IMR-90 (cell line): ENCODE measurements at regions not wholly inside any gene's neighbourhood (a gene's known extent, or its start where the extent isn't known, plus 50 kb on each side); places are given as distances from the start of the nearest gene placed in this dataset.

Experiments used
- ATAC-seq: fragments of 200-7000 bp; cut with Tn5 transposase; 2 replicates; pipeline ENCODE4 v1.9.1; 2020; ENCODE audit warnings: low read depth, mild to moderate bottlenecking, moderate library complexity
- BruUV-seq: library from RNA; stranded (reverse); fragments of 400-500 nt; replicated peaks from 2 replicates; lab custom pipeline; 2021; lab: Mats Ljungman, UMichigan
- CTCF ChIA-PET: fragments of 300-600 bp; formaldehyde crosslinking; extraction: SDS; loops from one replicate; lab custom pipeline; 2021; ENCODE audit warnings: antibody characterized with exemption; lab: Yijun Ruan, JAX
- POLR2A ChIA-PET: fragments of 300-600 bp; sonication (Branson Sonifier 250); formaldehyde crosslinking; loops from one replicate; lab custom pipeline; 2022; ENCODE audit warnings: antibody characterized with exemption; ENCODE audit not compliant: unreplicated experiment; lab: Charles Lee
- DNase-seq: peaks from one replicate; pipeline ENCODE4 v3.0.0; 2013
- H2AFZ ChIP-seq: replicated peaks from 2 replicates; pipeline ENCODE3; 2013; ENCODE audit warnings: low read length, mild to moderate bottlenecking; ENCODE audit not compliant: poor library complexity
- H2AK5ac ChIP-seq: 2 replicates; pipeline ENCODE4 v1.6.1; 2013; ENCODE audit warnings: low read depth, low read length, inconsistent platforms
- H2AK9ac ChIP-seq: replicated peaks from 2 replicates; pipeline ENCODE3; 2013; ENCODE audit warnings: mild to moderate bottlenecking, low read depth, low read length, moderate library complexity; ENCODE audit not compliant: poor library complexity
- H2BK120ac ChIP-seq: 2 replicates; pipeline ENCODE4 v1.6.1; 2013; ENCODE audit warnings: low read depth, low read length, inconsistent platforms
- H2BK15ac ChIP-seq: 3 replicates; pipeline ENCODE4 v1.6.1; 2013; ENCODE audit warnings: low read depth, low read length, inconsistent platforms
- H2BK20ac ChIP-seq: 2 replicates; pipeline ENCODE4 v1.6.1; 2013; ENCODE audit warnings: low read depth, mild to moderate bottlenecking, inconsistent platforms, low read length, moderate library complexity
- H2BK5ac ChIP-seq: 2 replicates; pipeline ENCODE4 v1.6.1; 2013; ENCODE audit warnings: mild to moderate bottlenecking, low read depth, low read length, inconsistent platforms; ENCODE audit not compliant: poor library complexity, severe bottlenecking
- H3K14ac ChIP-seq: replicated peaks from 2 replicates; pipeline ENCODE4 v1.6.1; 2013; ENCODE audit warnings: low read depth, low read length, inconsistent platforms
- H3K18ac ChIP-seq: 2 replicates; pipeline ENCODE4 v1.6.1; 2013; ENCODE audit warnings: low read depth, low read length, control low read depth
- H3K23ac ChIP-seq: 2 replicates; pipeline ENCODE4 v1.6.1; 2013; ENCODE audit warnings: low read depth, low read length, inconsistent platforms
- H3K27ac ChIP-seq: 2 replicates; pipeline ENCODE4 v1.5.1; 2013; ENCODE audit warnings: mild to moderate bottlenecking, control low read depth, low read length; ENCODE audit not compliant: insufficient read depth
- H3K27me3 ChIP-seq: 2 replicates; pipeline ENCODE4 v1.6.1; 2013; ENCODE audit warnings: low read length; ENCODE audit not compliant: control insufficient read depth, insufficient read depth
- H3K36me3 ChIP-seq: 2 replicates; pipeline ENCODE4 v1.6.1; 2013; ENCODE audit warnings: low read length, mixed read lengths; ENCODE audit not compliant: control insufficient read depth, insufficient read depth
- H3K4ac ChIP-seq: 2 replicates; pipeline ENCODE4 v1.6.1; 2013; ENCODE audit warnings: low read depth, low read length, inconsistent platforms
- H3K4me1 ChIP-seq: 2 replicates; pipeline ENCODE4 v1.6.1; 2013; ENCODE audit warnings: low read length, mixed read lengths; ENCODE audit not compliant: control insufficient read depth, insufficient read depth
- H3K4me2 ChIP-seq: 2 replicates; pipeline ENCODE4 v1.6.1; 2013; ENCODE audit warnings: low read depth, mild to moderate bottlenecking, control low read depth, low read length, moderate library complexity
- H3K4me3 ChIP-seq: 2 replicates; pipeline ENCODE4 v1.5.1; 2013; ENCODE audit warnings: low read depth, mild to moderate bottlenecking, control low read depth, low read length, moderate library complexity; ENCODE audit not compliant: insufficient read depth
- H3K56ac ChIP-seq: 2 replicates; pipeline ENCODE4 v1.6.1; 2013; ENCODE audit warnings: low read length, inconsistent platforms; ENCODE audit not compliant: insufficient read depth; ENCODE audit errors: extremely low read depth
- H3K79me1 ChIP-seq, 2 experiments: 2 replicates each; pipeline ENCODE4 v1.6.1; 2013; ENCODE audit warnings: low read length in 2 of 2, inconsistent platforms in 1 of 2, low read depth in 1 of 2
- H3K9ac ChIP-seq: 2 replicates; pipeline ENCODE4 v1.6.1; 2013; ENCODE audit warnings: low read depth, low read length, control low read depth
- H3K9me1 ChIP-seq: 2 replicates; pipeline ENCODE4 v1.6.1; 2013; ENCODE audit warnings: low read length, inconsistent platforms; ENCODE audit not compliant: insufficient read depth
- H3K9me3 ChIP-seq: 2 replicates; pipeline ENCODE4 v1.6.1; 2013; ENCODE audit warnings: low read length; ENCODE audit not compliant: control insufficient read depth, insufficient read depth
- H4K20me1 ChIP-seq: 2 replicates; pipeline ENCODE4 v1.6.1; 2013; ENCODE audit warnings: low read length, inconsistent platforms; ENCODE audit not compliant: insufficient read depth
- H4K5ac ChIP-seq: 2 replicates; pipeline ENCODE4 v1.6.1; 2013; ENCODE audit warnings: mild to moderate bottlenecking, low read depth, low read length, control low read depth
- H4K8ac ChIP-seq, 2 experiments: 2 replicates each; pipeline ENCODE4 v1.6.1; 2013; ENCODE audit warnings: low read depth in 2 of 2, low read length in 2 of 2, control low read depth in 1 of 2, inconsistent platforms in 1 of 2
- H4K91ac ChIP-seq: 2 replicates; pipeline ENCODE4 v1.6.1; 2013; ENCODE audit warnings: low read depth, low read length, inconsistent platforms; ENCODE audit not compliant: insufficient read depth
- BHLHE40 ChIP-seq: fragments of 150-350 bp; IDR thresholded peaks from 2 replicates; pipeline ENCODE4 v1.6.1; 2016; ENCODE audit warnings: mild to moderate bottlenecking, low read depth, low read length
- CEBPB ChIP-seq: IDR thresholded peaks from 2 replicates; pipeline ENCODE4 v1.6.1; 2012; ENCODE audit warnings: low read depth, low read length, improper control_type of control experiment
- CHD1 ChIP-seq: IDR thresholded peaks from 2 replicates; pipeline ENCODE4 v1.6.1; 2012; ENCODE audit warnings: low read depth, low read length, improper control_type of control experiment
- FOS ChIP-seq: fragments of 150-350 bp; IDR thresholded peaks from 2 replicates; pipeline ENCODE4 v1.6.1; 2016; ENCODE audit warnings: low read depth, low read length
- MAFK ChIP-seq: IDR thresholded peaks from 2 replicates; pipeline ENCODE4 v1.6.1; 2012; ENCODE audit warnings: low read depth, low read length, improper control_type of control experiment
- MAZ ChIP-seq: IDR thresholded peaks from 2 replicates; pipeline ENCODE4 v1.6.1; 2012; ENCODE audit warnings: low read depth, mild to moderate bottlenecking, low read length, improper control_type of control experiment, moderate library complexity, borderline replicate concordance
- MXI1 ChIP-seq: IDR thresholded peaks from 2 replicates; pipeline ENCODE4 v1.6.1; 2012; ENCODE audit warnings: low read depth, mild to moderate bottlenecking, low read length, moderate library complexity, borderline replicate concordance
- NFE2L2 ChIP-seq: fragments of 150-350 bp; IDR thresholded peaks from 2 replicates; pipeline ENCODE4 v1.6.1; 2016; ENCODE audit warnings: low read depth, mild to moderate bottlenecking, low read length
- POLR2A ChIP-seq: IDR thresholded peaks from 2 replicates; pipeline ENCODE4 v1.6.1; 2012; ENCODE audit warnings: mild to moderate bottlenecking, low read depth, low read length
- RAD21 ChIP-seq: IDR thresholded peaks from 2 replicates; pipeline ENCODE4 v1.6.1; 2012; ENCODE audit warnings: low read length, improper control_type of control experiment
- RCOR1 ChIP-seq: IDR thresholded peaks from 2 replicates; pipeline ENCODE4 v1.6.1; 2012; ENCODE audit warnings: mild to moderate bottlenecking, low read length, improper control_type of control experiment; ENCODE audit not compliant: insufficient replicate concordance
- RFX5 ChIP-seq: IDR thresholded peaks from 2 replicates; pipeline ENCODE4 v1.8.0; 2012; ENCODE audit warnings: low read depth, mild to moderate bottlenecking, low read length, moderate library complexity
- SMC3 ChIP-seq: fragments of 150-350 bp; IDR thresholded peaks from 2 replicates; pipeline ENCODE4 v1.6.1; 2016; ENCODE audit warnings: low read depth, mild to moderate bottlenecking, antibody characterized with exemption, low read length, moderate library complexity
- WGBS, 2 experiments: methylation state at CpG; one replicate each; pipeline versions ENCODE4 v1.1.5 to v1.1.7; 2013; ENCODE audit warnings: missing lambda C conversion rate in 2 of 2; ENCODE audit not compliant: insufficient read length in 1 of 2; ENCODE audit errors: extremely low coverage in 2 of 2; 5-methylcytosine and 5-hydroxymethylcytosine counted together
- dilution Hi-C: fragments of 300-500 bp; cut with HindIII; formaldehyde crosslinking; loops from one replicate; pipeline ENCODE4 v1.14.3; 2018; ENCODE audit warnings: low sequenced_read_pairs; ENCODE audit not compliant: unreplicated experiment
- in situ Hi-C: fragments of 300-500 bp; cut with MboI; formaldehyde crosslinking; loops from 3 replicates; pipeline ENCODE4 v1.14.3; 2019; ENCODE audit warnings: low sequenced_read_pairs, inconsistent platforms, mixed read lengths
- intact Hi-C: fragments of 100-400 bp; cut with micrococcal nuclease; formaldehyde crosslinking; loops from 2 replicates; pipeline ENCODE4 v1.10.0; 2022
- TF ChIP-seq, protein P1 (sequence below): fragments of 150-350 bp; IDR thresholded peaks from 2 replicates; pipeline ENCODE4 v1.6.1; 2017; ENCODE audit warnings: mild to moderate bottlenecking, antibody characterized with exemption, low read length, low read depth
- TF ChIP-seq, protein P2 (sequence below): conservative IDR thresholded peaks from 2 replicates; pipeline ENCODE4 v1.5.1; 2012; ENCODE audit warnings: mild to moderate bottlenecking, low read depth, low read length, improper control_type of control experiment
- TF ChIP-seq, protein P3 (sequence below): fragments of 150-350 bp; IDR thresholded peaks from 2 replicates; pipeline ENCODE4 v1.6.1; 2016; ENCODE audit warnings: low read depth, mild to moderate bottlenecking, low read length, moderate library complexity, borderline replicate concordance

DNA sequence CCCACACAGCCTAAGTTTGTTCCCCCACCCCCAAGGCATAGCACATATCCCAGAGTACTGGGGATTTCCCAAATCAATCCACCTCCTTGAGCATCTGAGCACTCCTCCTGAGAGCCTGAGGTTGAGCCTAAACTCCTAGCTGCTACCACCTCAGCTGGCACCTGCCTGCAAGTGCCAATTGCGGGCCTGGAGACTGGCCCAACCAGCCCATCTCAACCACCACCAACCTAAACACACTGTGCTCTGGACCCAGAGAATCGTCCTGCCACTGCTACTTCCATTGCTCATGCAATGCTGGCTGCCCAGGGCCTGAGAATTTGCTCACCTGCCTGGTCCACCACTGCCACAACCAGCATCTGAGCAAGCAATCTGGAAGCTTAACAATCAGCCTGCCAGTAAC is 177.1 kb downstream of the FGF13 start:
- H4K8ac ChIP-seq, result no peak overlapping the region
- no peak overlapping the region for H2BK120ac ChIP-seq
- ATAC-seq (no peak), DNase-seq (no peak)
- H3K18ac ChIP-seq, result no peak overlapping the region
- dilution Hi-C loops, result no loop called here
- H3K27me3 ChIP-seq, result no peaks in the 10 kb centered on the region
- no peaks in the 10 kb centered on the region for H3K36me3 ChIP-seq
- no peak overlapping the region for H3K9ac ChIP-seq
- BruUV-seq, result no TSS peak
- peaks cover 2% of the 10 kb centered on the region; the same call in 1 of the 2 replicates for H3K9me3 ChIP-seq
- intact Hi-C loops, result no loop called here
- H3K79me1 ChIP-seq, result no peaks in the 10 kb centered on the region
- H3K14ac ChIP-seq, result no peak overlapping the region
- no peak overlapping the region for H2AK9ac ChIP-seq
- no peak overlapping the region for H2BK20ac ChIP-seq
- H3K4ac ChIP-seq, result no peak overlapping the region
- no peak overlapping the region for H2BK15ac ChIP-seq
- TF ChIP-seq MAZ (no peak), NFE2L2 (no peak), CHD1 (no peak), RCOR1 (no peak), BHLHE40 (no peak), MAFK (no peak), RFX5 (no peak), POLR2A (no peak), MXI1 (no peak), FOS (no peak), RAD21 (no peak), SMC3 (no peak), CEBPB (no peak)
- TF ChIP-seq, protein P1, sequence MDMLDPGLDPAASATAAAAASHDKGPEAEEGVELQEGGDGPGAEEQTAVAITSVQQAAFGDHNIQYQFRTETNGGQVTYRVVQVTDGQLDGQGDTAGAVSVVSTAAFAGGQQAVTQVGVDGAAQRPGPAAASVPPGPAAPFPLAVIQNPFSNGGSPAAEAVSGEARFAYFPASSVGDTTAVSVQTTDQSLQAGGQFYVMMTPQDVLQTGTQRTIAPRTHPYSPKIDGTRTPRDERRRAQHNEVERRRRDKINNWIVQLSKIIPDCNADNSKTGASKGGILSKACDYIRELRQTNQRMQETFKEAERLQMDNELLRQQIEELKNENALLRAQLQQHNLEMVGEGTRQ, result no peak
- TF ChIP-seq, protein P2, sequence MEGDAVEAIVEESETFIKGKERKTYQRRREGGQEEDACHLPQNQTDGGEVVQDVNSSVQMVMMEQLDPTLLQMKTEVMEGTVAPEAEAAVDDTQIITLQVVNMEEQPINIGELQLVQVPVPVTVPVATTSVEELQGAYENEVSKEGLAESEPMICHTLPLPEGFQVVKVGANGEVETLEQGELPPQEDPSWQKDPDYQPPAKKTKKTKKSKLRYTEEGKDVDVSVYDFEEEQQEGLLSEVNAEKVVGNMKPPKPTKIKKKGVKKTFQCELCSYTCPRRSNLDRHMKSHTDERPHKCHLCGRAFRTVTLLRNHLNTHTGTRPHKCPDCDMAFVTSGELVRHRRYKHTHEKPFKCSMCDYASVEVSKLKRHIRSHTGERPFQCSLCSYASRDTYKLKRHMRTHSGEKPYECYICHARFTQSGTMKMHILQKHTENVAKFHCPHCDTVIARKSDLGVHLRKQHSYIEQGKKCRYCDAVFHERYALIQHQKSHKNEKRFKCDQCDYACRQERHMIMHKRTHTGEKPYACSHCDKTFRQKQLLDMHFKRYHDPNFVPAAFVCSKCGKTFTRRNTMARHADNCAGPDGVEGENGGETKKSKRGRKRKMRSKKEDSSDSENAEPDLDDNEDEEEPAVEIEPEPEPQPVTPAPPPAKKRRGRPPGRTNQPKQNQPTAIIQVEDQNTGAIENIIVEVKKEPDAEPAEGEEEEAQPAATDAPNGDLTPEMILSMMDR, result no peak
- TF ChIP-seq, protein P3, sequence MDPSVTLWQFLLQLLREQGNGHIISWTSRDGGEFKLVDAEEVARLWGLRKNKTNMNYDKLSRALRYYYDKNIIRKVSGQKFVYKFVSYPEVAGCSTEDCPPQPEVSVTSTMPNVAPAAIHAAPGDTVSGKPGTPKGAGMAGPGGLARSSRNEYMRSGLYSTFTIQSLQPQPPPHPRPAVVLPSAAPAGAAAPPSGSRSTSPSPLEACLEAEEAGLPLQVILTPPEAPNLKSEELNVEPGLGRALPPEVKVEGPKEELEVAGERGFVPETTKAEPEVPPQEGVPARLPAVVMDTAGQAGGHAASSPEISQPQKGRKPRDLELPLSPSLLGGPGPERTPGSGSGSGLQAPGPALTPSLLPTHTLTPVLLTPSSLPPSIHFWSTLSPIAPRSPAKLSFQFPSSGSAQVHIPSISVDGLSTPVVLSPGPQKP, result no peak
- no peak overlapping the region for H3K56ac ChIP-seq
- no peak overlapping the region for H2AFZ ChIP-seq
- 0% methylated on average over 1 of the region's 2 CpGs; no CpG with 5 or more reads in 1 of the 2 experiments for WGBS, 2 experiments
- H4K5ac ChIP-seq, result no peak overlapping the region
- H3K4me3 ChIP-seq, result no peak overlapping the region
- no peak overlapping the region for H3K27ac ChIP-seq
- H3K4me1 ChIP-seq, result no peaks in the 10 kb centered on the region
- H3K23ac ChIP-seq, result no peak overlapping the region
- in situ Hi-C loops, result no loop called here
- no peak overlapping the region for H3K4me2 ChIP-seq
- no peak overlapping the region for H2AK5ac ChIP-seq
- no peak overlapping the region for H4K91ac ChIP-seq
- POLR2A ChIA-PET, result no interaction called here
- no peaks in the 10 kb centered on the region for H4K20me1 ChIP-seq
- H2BK5ac ChIP-seq, result no peak overlapping the region
- no peaks in the 10 kb centered on the region for H3K9me1 ChIP-seq
- CTCF ChIA-PET, result no interaction called here
